Lower leg skin (tissue), 3 donors: ENCODE measurements at regions not wholly inside any gene's neighbourhood (a gene's known extent, or its start where the extent isn't known, plus 50 kb on each side); places are given as distances from the start of the nearest gene placed in this dataset.

Experiments
- POLR2A ChIP-seq, 2 donors: fragments of 450-650 bp; IDR thresholded peaks; one replicate each; pipeline ENCODE4 v1.6.1; 2016 to 2017; ENCODE audit warnings: antibody characterized with exemption in 2 of 2, mild to moderate bottlenecking in 1 of 2, moderate library complexity in 1 of 2
- TF ChIP-seq, protein P1 (sequence below), 3 donors: fragments of 450-650 bp; IDR thresholded peaks; one replicate each; pipeline ENCODE4 v1.5.1; 2016; ENCODE audit warnings: antibody characterized with exemption in 3 of 3, mild to moderate bottlenecking in 3 of 3, moderate library complexity in 2 of 3

GRCh38 chr3:103112273-103112672, 677.5 kb downstream of the ZPLD1 start:
- TF ChIP-seq, protein P1, sequence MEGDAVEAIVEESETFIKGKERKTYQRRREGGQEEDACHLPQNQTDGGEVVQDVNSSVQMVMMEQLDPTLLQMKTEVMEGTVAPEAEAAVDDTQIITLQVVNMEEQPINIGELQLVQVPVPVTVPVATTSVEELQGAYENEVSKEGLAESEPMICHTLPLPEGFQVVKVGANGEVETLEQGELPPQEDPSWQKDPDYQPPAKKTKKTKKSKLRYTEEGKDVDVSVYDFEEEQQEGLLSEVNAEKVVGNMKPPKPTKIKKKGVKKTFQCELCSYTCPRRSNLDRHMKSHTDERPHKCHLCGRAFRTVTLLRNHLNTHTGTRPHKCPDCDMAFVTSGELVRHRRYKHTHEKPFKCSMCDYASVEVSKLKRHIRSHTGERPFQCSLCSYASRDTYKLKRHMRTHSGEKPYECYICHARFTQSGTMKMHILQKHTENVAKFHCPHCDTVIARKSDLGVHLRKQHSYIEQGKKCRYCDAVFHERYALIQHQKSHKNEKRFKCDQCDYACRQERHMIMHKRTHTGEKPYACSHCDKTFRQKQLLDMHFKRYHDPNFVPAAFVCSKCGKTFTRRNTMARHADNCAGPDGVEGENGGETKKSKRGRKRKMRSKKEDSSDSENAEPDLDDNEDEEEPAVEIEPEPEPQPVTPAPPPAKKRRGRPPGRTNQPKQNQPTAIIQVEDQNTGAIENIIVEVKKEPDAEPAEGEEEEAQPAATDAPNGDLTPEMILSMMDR (IDR thresholded peaks at IDR 0.05) = no peak
- no peak for TF ChIP-seq POLR2A (IDR thresholded peaks at IDR 0.05)
